ENCODE measurements at regions not wholly inside any gene's neighbourhood (a gene's known extent, or its start where the extent isn't known, plus 50 kb on each side); places are given as distances from the start of the nearest gene placed in this dataset.

- TF ChIP-seq, protein P1, sequence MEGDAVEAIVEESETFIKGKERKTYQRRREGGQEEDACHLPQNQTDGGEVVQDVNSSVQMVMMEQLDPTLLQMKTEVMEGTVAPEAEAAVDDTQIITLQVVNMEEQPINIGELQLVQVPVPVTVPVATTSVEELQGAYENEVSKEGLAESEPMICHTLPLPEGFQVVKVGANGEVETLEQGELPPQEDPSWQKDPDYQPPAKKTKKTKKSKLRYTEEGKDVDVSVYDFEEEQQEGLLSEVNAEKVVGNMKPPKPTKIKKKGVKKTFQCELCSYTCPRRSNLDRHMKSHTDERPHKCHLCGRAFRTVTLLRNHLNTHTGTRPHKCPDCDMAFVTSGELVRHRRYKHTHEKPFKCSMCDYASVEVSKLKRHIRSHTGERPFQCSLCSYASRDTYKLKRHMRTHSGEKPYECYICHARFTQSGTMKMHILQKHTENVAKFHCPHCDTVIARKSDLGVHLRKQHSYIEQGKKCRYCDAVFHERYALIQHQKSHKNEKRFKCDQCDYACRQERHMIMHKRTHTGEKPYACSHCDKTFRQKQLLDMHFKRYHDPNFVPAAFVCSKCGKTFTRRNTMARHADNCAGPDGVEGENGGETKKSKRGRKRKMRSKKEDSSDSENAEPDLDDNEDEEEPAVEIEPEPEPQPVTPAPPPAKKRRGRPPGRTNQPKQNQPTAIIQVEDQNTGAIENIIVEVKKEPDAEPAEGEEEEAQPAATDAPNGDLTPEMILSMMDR (conservative IDR thresholded peaks at IDR 0.05) = no peak
- no peak for TF ChIP-seq EZH2 (IDR thresholded peaks at IDR 0.05; ENCODE audit: low read depth)
Observed at GRCh38 chr2:145287736-145288135, 767.8 kb upstream of the ZEB2 start.
